GM10248 (cell line): ENCODE measurements at regions not wholly inside any gene's neighbourhood (a gene's known extent, or its start where the extent isn't known, plus 50 kb on each side); places are given as distances from the start of the nearest gene placed in this dataset.

Source experiments
- CTCF ChIA-PET: fragments of 300-600 bp; sonication (Branson Sonifier 250); formaldehyde crosslinking; extraction: SDS; loops from one replicate; lab custom pipeline; 2021; ENCODE audit warnings: antibody characterized with exemption; lab: Yijun Ruan, JAX
- POLR2A ChIA-PET: fragments of 350-650 bp; sonication (Branson Sonifier 250); formaldehyde crosslinking; extraction: SDS; loops from one replicate; lab custom pipeline; 2020; ENCODE audit warnings: antibody characterized with exemption; lab: Yijun Ruan, JAX
- DNase-seq: peaks from one replicate; pipeline ENCODE4 v3.0.0; 2012; ENCODE audit errors: extremely low spot score
- CTCF ChIP-seq: IDR thresholded peaks from 2 replicates; pipeline ENCODE4 v1.5.1; 2012; ENCODE audit warnings: mild to moderate bottlenecking, low read depth; ENCODE audit errors: extremely low read depth, missing control alignments, control extremely low read depth

DNA sequence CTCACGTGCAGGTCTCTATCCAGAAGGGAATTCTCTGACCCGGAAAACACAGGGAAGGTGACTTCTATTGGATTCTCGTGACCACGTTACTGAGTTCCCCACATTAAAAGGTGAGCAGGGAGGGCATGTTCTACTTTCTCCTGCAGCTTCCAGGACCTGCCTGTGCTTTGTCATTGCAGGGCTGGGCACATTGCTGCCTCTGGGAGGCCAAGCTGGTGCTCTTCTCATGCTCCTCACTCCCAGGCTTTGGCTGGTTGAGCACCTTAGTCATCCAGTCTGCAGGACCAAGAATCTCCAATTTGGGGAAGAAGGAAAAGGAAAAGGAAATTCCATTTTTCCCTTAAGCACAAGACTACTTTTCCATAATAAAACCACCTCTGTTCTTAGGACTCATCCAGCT lies 86.5 kb upstream of the TMEM72 start:
- no peak for TF ChIP-seq CTCF
- ChIA-PET CTCF (no interaction called here), POLR2A (no interaction called here)
- DNase-seq: no peak

- POLR2A ChIA-PET: no interaction called here
- CTCF ChIA-PET: interaction anchor here (0.9 to 1.8 kb wide), 4 partner anchors 10 to 1138 kb away, joined by 3 to 5 read pairs (median 4); no protein-coding TSS in a partner anchor
- DNase-seq: no peak
- no peak for TF ChIP-seq CTCF
These were observed 83.6 kb upstream of the TMEM72 start for GRCh38 chr10:44827431-44828006.

DNA sequence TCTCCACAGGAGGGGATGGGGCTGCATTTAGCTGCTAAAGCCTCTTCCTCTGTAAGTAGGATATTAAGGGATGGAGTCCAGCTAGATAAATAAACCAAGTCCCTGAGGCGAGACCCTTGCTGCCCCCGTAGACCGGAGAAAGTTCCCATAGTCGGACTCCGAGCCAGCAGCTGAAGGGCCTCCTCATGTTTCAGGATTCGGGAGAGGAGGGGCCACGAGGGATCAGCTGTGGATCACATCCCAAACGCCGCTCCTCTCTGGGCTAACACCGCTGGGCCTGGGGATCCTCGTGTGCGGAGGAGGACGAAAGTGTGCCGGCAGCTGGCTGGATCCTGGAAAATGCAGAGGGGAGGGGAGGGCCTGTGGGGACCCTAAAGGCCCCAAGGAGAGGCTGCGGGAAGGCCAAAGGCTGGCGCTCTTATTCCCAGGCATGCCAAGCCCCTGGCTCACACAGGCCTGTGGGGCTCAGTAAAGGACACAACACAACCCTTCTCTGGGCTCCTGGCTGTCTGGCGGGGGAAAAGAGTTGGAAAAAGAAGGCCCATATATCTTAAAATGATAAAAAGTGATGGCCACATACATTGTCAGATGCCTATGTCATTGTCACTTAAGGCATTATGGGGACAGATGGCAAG lies 82.5 kb upstream of the TMEM72 start:
- DNase-seq: no peak
- ChIA-PET POLR2A (no interaction called here), CTCF (interaction anchor here (1.3 to 1.8 kb wide), 3 partner anchors 9 to 1139 kb away, joined by 4 to 5 read pairs (median 4); no protein-coding TSS in a partner anchor)
- TF ChIP-seq CTCF: no peak

DNA sequence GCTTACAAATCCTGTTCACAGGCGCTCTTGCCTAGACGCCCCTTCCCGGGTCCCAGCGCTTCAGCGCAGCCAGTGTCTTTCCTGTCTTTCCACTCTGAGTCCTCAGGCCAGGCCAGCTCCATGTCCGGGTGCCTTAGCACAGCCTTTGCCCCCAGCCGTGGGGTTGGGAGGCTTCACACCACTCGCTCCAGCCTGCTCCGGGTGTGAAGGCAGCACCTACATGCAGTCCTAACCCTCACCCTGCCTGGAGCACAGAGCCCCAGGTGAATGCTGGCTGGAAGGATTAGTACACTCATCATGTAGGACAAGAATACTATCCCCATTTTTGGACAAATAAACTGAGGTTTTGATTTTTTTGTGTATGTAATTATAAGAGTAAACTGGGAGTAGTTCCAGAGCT lies 81.7 kb upstream of the TMEM72 start:
- ChIA-PET POLR2A (no interaction called here), CTCF (no interaction called here)
- no peak for DNase-seq
- TF ChIP-seq CTCF: no peak

DNA sequence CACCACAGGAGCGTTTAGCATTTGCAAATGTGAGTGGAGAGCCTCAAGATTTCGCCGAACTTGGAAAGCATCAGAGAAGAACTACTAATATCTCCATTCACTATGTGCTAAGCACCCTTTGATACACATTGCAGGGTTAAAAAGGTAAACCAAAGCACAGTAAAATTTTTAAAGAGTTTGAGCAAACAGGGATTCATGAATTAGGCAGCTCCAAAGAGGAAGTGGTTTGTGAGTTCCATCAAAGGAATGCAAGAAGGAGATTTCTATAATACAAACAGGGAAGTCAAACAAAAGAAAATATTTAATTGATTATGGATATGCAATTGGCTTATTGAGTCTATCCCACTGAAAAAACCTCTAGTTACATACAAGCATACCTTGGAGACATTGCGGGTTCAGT lies 81.1 kb upstream of the TMEM72 start:
- TF ChIP-seq CTCF: no peak
- ChIA-PET POLR2A (no interaction called here), CTCF (no interaction called here)
- no peak for DNase-seq

DNA sequence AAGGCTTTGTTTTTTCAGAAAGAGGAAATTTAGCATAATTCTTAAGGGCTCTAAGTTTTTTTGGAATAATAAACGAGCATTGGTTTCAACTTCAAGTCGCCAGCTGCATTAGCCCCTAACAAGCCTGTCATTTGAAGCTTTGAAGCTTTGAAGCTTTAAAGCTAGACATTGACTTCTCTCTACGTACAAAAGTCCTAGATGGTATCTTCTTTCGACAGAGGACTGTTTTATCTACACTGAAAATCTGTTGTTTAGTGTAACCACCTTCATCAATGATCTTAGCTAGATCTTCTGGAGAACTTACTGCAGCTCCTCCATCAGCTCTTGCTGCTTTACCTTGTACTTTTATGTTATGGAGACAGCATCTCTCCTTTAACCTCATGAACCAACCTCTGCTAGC lies 79.6 kb upstream of the TMEM72 start:
- POLR2A ChIA-PET: no interaction called here
- DNase-seq: no peak
- no peak for TF ChIP-seq CTCF
- CTCF ChIA-PET: interaction anchor here (1.0 kb wide), 1 partner anchor 17 kb away, joined by 3 read pairs; no protein-coding TSS in a partner anchor
